GM20431 (cell line): ENCODE measurements at regions not wholly inside any gene's neighbourhood (a gene's known extent, or its start where the extent isn't known, plus 50 kb on each side); places are given as distances from the start of the nearest gene placed in this dataset.
"Not testable (repeated sequence)": the region's sequence is repeated elsewhere in the genome, so short reads cannot be mapped to it uniquely, and the experiment has no call there.

ENCODE experiments used
- in situ Hi-C: fragments of 300-500 bp; cut with MseI, MboI; formaldehyde crosslinking; loops from one replicate; pipeline ENCODE4 v1.15.0; 2020; ENCODE audit warnings: low sequenced_read_pairs; ENCODE audit not compliant: unreplicated experiment

DNA sequence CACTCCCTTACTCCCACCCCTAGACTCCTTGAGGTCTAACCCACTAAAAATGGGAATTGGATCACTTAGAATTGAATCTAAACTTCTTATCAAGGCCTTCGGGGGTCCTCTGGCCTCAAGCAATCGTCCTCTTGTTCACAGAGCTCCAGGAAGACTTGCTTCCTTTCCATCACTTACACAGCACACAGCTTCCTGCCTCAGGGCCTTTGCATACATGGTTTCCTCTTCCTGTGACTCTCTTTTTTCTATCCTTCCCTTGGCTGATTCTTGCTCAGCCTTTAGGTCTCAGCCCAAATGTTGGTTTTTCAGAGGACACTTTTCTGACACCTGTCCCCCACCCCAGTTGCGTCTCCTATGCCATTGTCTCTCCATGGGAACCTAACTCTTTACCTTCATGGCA, 50.0 kb upstream of the ALDH1B1 start:
- in situ Hi-C loops = loop anchor here (10.0 kb wide), 1 partner anchor 58 kb away; no protein-coding TSS in a partner anchor

DNA sequence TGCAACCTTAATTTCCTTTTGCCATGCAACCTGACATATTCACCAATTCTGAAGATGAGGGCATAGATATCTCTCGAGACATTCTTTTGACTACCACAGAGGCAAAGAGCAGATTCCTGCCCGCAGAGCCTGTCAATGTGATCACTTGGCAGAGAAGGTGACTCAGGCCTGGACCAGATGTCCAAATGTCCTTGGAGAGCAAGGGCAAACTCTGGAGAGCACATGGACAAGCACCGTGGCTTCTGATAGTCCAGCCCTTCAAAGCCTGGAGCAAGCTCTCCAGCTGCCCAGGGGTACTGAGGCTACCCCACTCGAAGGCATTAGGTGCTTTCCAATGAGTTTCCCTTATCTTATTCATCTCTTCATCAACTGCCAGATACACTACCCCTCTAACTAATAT, 50.4 kb upstream of the ALDH1B1 start:
- in situ Hi-C loops = loop anchor here (10.0 kb wide), 1 partner anchor 57 kb away; no protein-coding TSS in a partner anchor

DNA sequence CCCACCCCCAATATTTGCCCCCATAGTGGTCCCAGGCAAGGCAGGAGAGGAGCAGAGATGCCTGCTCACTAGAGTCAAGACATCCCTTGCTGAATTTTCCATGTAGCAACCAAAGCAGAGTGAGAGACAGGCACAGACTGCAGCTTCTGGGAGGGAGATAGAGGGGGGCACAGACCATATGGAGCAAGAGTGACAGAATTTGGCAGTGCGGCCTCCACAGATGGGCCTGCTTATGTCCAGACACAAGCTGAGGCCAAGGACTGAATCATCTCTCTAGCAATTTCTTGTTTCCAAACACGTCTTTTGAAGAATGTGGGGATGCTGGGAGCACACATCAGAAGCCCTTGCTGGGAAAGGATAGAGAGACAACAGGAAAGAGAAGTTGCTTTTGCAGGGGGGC, 53.0 kb upstream of the ALDH1B1 start:
- in situ Hi-C loops = no loop called here

DNA sequence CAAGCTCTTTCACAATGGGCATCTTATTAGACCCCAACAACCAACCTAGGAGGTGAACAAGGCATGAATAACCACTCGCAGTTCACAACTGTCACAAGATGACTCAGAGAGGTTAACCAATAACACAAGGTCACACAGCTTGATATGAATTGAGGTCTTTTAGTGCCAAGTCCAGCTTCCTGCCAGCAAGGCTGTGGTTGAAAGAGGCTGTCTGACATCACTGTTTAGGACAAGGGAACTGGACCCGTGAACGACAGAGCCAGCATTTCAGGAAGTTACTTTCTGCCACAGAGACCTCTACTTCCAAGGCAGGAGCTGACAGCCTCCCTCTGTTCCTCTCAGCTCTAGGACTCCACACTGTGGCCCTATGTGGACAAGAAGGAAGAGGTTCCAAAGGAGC, 53.4 kb upstream of the ALDH1B1 start:
- in situ Hi-C loops = no loop called here

DNA sequence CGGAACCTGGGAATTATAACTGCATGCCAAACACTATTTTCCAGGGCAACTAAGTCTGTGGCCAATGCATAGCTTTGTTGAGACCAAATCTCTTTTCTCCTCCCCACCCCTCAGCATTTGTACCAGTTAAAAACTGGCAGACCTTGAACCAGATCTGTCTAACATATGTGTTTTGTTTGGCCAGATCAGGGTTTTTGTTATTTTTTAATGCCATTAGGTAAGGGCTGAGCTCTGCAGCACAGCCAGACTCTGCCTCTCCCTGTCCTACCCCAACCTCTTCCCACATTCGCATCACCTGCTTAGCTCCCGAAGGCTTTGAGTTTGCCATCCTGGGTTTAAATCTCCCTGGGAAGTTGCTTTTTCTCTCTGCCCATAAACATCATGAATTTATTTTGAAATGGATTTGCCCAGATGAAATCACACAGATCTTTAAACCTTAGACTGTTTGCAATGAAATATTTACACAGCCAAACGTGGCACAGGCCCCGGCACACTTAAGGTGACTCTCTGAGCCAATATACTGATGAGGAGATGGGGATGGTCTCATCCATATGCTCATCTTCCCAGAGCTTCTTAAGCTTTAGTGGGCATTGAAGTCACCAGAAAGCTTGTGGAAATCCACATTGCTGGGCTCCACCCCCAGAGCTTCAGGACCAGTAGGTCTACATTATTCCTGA, 54.0 kb upstream of the ALDH1B1 start:
- in situ Hi-C loops = no loop called here

DNA sequence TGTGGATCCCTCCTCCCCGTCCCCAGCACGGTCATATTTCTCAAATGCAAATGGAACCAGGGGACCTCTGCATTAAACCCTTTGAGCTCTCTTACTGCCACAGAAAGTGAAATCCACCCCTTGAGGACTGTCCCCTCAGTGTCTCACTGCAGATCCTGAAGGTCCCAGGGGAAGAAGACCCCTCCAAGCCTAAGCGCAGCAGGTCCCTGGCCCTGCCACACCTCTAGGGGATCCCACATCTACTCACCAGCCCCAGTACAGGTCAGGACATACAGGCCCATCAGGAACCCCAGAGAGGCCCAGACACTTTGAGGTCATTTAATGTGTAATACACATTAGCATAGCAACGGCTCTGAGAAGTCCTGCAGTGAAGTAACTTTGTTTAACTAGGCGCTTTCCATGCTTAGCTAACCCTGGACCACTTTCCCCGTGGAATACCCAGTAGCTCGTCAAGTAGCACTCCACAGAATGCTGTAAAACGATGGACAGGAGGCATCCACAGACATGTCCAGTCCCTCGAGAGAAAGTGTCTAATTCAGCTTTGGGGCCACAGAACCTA, 54.7 kb upstream of the ALDH1B1 start:
- in situ Hi-C loops = no loop called here

DNA sequence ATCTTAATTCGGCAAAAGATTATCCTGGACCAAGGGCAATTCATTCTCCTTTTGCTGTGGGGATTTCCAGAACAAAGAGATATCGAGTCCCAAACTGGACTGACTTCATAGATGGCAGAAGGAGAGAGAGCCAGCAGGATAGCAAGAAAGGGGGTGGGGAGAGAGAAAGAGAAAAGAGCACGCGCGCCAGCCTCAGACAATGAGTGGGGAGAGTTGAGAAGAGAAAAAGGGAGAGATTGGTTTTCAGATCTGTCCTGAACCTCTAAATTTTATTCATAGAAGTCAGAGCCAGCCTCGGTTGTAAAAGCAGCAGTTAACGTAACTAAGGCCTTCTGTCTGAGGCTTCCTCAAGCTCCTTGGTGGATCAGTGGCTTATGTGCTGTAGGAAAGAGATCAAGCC, 55.3 kb upstream of the ALDH1B1 start:
- in situ Hi-C loops = no loop called here

DNA sequence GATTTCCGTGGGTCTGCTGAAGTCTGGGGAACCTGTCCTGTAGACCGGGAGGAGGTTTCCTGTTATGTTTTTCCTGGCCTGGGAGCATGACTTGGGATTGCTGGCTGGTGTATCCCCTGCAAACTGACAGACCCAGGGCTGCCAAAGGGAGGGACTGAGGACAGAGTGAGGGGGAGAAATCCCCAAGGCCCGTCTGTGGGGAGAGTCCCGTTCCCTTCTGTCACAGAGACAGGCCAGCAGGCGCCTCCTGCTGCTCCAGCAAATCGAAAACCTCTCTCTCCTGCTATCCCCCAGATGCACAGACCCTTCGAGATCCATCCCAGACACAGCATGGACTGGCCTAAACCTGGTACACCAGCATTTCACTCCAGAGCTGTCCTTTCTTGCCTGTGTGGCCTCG, 56.2 kb upstream of the ALDH1B1 start:
- in situ Hi-C loops = no loop called here

DNA sequence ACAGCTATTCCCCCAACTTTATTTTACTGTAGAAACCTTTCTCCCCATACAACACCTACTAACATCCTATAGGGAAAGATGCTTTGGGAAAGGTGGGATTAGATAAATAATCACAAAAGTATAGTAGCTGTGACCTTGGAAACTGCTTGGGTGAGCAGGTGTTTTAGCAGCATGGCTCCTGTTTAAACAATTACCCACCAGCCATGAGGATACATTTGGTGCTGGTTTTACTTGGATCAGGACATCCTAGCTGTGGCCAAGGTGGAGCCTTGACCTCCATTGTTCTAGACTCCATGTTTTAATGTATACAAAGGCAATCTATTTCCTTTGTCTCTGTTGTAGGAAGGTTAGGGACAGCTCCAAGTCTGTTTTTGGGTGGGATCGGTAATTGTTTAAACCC, 56.8 kb upstream of the ALDH1B1 start:
- in situ Hi-C loops = no loop called here

DNA sequence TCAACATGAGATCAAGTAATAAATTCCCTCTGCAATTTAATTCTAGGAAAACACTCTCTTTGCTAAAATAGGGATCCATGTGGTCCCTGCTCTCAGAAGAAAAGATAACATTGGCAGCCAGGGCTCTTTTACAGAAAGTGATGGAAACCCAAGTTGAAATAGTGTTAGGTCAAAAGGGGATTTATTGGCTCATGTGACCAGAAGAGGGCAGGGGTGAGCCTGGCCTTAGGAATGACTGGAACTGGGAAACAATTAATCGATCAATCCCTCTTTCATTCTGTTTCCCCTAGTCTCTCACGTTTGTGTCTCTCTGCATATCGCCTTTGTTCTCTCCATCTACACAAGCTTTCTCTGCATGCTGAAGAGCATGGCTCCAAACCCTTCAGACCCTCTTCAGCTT, 58.3 kb upstream of the ALDH1B1 start:
- in situ Hi-C loops = no loop called here

DNA sequence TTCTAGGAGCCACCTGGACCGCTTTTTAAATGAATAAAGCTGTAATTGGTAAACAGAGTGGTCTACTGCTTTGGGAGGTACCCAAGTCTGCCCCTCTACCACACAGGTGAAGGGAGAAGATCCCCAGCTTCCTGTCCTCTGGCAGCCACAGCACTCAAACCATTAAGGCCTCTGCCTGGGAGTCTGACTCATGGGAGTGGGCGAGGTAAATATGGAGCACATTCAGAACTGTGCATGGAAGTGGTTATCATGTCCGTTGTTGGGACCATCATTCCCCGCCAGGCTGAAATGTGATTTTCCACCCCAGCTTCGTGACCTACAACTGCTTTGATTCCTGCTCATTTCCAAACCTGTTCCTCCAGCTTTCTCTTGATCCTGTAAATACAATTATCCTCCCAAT, 59.5 kb upstream of the ALDH1B1 start:
- in situ Hi-C loops = no loop called here

DNA sequence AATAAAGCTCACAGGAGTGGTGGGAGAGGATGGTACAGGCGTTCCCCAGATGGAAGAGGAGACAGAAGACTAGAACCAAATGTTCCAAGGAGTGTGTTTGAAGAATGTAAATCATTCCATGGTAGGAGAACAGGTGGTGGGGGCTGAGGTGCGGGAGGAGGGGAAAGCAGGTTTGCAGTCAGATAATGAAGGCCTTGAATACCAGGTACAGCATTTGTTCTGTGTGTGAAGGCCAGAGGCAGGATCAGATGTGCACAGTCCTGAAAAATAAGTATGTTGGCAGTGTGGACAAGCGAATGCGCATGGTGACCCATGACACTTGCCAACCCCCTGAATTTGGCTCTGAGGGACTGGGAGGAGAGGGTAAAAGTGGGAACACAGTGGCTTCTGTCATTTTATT, 59.9 kb upstream of the ALDH1B1 start:
- in situ Hi-C loops = no loop called here

DNA sequence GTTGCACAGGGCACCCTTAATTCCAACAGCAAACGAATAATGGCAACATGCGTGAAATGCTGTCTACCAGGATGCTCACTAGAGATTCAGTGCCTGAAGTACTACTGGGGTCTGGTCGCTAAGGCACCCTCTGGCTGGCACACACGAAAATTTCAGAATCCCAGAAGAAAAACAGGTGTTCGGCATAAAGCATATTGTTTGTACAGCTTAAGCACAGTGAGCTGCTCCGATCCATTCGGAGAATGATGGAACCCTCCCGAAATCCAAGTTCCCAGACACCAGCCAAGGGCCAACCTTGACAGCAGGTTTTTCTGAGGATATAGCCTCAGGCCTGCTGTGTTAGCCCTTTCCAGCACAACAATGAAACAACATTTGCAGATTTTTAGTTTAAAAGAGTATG, 61.4 kb upstream of the ALDH1B1 start:
- in situ Hi-C loops = no loop called here

DNA sequence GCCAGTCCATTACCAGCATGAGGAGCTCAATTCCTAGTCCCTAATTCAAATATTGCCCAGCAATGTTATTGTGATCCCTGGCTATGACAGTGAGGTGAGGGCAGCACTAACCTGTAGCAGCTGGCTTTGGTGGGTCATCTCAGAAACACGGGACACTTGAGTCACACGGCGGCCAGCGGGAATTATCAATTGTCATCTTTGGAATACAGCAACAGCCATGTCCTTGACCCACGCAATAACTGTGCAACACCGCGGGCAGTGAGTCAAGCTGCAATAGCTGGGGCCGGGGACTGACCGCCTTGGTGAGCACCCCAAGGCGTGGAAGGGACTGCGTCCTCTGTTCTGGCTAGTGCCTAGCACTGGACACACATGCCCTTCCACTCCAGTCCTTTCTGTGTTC, 62.5 kb upstream of the ALDH1B1 start:
- in situ Hi-C loops = no loop called here

DNA sequence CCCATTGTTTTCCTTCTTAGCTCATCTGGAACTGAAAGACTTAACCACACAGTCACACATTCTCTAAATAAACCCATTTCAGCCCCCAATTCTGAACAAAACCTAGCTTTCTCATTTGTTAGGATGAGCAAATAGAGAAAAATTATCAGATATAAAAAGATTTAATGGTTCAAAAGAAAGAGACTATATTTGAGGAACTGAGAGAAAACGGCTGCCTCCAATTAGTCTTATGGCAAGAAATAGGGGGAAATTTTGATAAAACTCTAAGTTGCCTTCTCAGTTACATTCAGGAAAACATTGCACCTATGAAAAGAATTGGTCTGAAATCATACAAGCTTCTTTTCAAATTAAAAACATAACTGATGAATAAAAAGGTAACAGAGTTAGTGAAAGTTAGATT, 63.7 kb upstream of the ALDH1B1 start:
- in situ Hi-C loops = no loop called here

DNA sequence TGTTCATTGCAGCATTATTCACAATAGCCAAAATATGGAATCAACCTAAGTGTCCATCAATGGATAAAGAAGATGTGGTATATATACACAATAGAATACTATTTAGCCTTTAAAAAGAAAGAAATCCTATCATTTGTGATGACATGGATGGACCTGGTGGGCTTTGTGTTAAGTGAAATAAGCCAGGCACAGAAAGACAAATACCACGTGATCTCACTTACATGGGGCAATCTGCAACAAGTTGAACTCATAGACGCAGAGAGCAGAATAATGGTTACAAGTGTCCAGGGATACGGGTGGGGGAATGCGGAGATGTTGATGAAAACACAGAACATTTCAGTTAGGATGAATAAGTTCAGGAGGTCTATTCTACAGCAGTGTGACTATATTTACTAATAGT, 66.4 kb upstream of the ALDH1B1 start:
- in situ Hi-C loops = no loop called here

DNA sequence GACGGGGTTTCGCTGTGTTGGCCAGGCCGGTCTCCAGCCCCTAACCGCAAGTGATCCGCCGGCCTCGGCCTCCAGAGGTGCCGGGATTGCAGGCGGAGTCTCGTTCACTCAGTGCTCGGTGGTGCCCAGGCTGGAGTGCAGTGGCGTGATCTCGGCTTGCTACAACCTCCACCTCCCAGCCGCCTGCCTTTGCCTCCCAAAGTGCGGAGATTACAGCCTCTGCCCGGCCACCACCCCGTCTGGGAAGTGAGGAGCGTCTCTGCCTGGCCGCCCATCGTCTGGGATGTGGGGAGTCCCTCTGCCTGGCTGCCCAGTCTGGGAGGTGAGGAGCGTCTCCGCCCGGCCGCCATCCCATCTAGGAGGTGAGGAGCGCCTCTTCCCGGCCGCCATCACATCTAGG, 68.3 kb upstream of the ALDH1B1 start:
- in situ Hi-C loops = not testable (repeated sequence)

DNA sequence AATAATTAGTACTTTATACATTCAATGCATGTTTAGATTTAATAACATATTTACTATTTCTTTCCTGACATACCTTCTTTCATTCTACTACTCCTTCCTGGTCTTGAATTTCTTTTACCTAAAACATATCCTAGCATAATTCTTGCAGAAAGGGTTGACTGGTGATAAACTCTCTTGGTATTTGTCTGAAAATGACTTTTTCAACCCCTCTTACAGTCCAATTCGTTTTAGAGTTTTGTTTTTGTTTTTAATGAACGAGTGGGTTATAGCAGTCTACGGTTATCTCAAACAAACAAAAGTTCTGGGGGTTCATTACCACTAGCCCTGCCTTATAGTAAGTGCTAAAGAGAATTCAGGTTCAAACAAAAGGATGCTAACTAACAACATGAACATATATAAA, 69.6 kb upstream of the ALDH1B1 start:
- in situ Hi-C loops = no loop called here

DNA sequence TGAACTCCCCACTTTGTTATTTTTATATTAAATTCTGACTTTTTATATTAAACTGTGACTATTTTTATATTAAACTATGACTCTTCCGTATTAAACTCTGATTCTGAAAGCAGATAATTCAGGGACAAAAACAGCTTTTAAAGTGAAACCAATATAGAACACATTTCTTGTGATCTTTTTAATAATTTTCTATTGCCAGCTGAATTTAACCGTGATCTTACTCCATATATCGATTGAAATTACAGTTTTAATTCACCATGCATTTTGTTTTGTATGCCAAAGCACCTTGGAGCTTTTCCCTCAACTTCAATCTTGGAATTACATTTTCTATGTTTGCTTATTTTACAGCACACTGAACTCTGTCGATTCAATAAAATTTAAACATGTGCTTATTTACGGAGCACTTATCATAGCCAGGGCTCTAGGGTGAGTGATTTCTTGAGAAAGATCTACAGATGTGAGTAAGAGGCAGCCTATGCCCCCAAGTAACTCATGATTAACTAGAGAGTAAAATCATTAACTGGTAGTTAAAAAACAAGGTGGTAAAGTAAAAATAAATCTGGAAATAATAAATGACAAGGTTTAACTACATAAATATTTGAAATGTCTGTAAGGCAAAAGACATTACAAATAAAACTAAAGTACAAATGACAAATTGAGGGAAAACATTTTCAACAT, 72.9 kb upstream of the ALDH1B1 start:
- in situ Hi-C loops = no loop called here

DNA sequence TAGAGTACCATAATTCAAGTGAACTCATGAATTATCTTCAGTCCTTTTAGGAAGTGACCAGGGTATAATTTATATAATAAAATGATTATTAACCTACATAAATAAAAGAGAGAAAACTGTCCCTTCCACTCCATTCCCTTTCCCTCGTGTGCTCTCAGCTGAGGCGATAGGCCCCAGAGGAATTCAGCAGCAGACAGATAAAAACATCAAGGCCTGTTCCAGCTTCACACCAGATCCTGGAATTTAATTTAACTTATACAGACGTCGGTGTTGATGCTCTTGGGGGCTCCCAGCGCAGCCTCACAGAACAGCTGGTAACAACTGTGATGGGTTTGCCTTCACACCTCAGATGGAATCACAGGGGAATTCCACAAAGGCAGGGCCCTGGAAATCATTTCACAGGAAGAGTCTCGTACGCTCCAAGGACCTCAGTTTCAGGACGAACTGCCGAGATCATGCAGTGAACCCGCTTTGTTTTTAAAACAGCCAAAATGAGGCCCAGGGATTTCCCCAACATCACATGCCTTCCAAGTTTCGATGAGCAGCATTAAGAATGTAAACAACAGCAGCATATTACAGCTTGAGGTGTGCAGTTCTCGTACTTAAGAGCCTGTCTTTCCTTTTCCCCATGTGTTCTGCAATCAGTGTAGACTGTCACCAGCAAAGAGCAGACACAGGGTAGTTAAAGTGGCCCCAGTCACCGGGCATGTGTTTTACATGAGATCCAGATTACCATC, 73.6 kb upstream of the ALDH1B1 start:
- in situ Hi-C loops = no loop called here

DNA sequence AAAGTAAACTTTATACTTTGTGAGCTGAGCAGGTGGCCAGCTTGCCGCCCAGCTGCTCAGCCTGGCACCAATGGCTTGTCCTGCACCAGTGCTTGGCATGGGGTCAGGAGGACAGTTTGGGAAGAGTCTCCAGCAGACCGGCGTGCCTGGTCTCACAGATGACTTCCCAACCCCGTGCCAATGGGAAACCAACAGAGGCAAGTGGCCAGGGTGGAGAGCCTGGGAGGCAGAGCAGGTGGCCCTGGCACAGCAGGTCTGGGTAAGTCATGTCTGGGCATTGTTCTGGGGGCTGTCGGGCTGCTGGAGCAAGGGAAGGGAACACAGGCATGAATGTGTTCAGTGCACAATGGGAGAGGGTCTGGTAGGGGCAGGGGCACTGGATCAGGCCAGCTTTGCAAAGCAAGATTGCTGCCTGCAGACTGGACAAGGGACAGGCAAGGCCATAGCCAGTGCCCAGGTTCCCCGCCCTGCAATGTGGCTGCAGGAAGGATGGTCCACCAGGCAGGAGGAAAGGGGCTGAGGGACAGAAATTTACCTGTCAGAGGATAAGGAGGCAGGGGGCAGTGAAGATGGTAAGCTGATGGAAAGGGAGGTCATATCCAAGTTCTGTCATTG, 76.2 kb upstream of the ALDH1B1 start:
- in situ Hi-C loops = no loop called here
